CMK (cell line): ENCODE measurements at regions not wholly inside any gene's neighbourhood (a gene's known extent, or its start where the extent isn't known, plus 50 kb on each side); places are given as distances from the start of the nearest gene placed in this dataset.

Source experiments
- DNase-seq: peaks from one replicate; pipeline ENCODE4 v3.0.0-alpha.2; 2010; ENCODE audit warnings: low read depth

- no peak for DNase-seq
These were observed 57.8 kb downstream of the PRLHR start for GRCh38 chr10:118537623-118538022.

GRCh38 chr10:118534136-118534535, 61.3 kb downstream of the PRLHR start:
- no peak for DNase-seq

GRCh38 chr10:118531105-118531852, 64.2 kb downstream of the PRLHR start:
- no peak for DNase-seq

- no peak for DNase-seq
These were observed 67.0 kb downstream of the PRLHR start for GRCh38 chr10:118528426-118528825.

- no peak for DNase-seq
These were observed 71.7 kb downstream of the PRLHR start for GRCh38 chr10:118523775-118524174.

- no peak for DNase-seq
These were observed 72.5 kb downstream of the PRLHR start for GRCh38 chr10:118522791-118523498.

- DNase-seq = no peak
These were observed 73.9 kb downstream of the PRLHR start for GRCh38 chr10:118521415-118522117.

- no peak for DNase-seq
These were observed 75.2 kb downstream of the PRLHR start for GRCh38 chr10:118520116-118520742.

GRCh38 chr10:118518095-118518494, 77.4 kb downstream of the PRLHR start:
- no peak for DNase-seq

GRCh38 chr10:118516716-118517115, 78.7 kb downstream of the PRLHR start:
- no peak for DNase-seq

- no peak for DNase-seq
These were observed 82.3 kb downstream of the PRLHR start for GRCh38 chr10:118513174-118513573.

GRCh38 chr10:118511711-118512110, 83.7 kb downstream of the PRLHR start:
- DNase-seq = no peak

- DNase-seq = no peak
These were observed 86.6 kb downstream of the PRLHR start for GRCh38 chr10:118508863-118509262.

GRCh38 chr10:118508355-118508754, 87.1 kb downstream of the PRLHR start:
- no peak for DNase-seq

GRCh38 chr10:118506671-118507590, 88.5 kb downstream of the PRLHR start:
- DNase-seq = no peak

GRCh38 chr10:118505363-118505762, 90.1 kb downstream of the PRLHR start:
- DNase-seq = no peak

GRCh38 chr10:118504467-118505205, 90.8 kb downstream of the PRLHR start:
- no peak for DNase-seq

- no peak for DNase-seq
These were observed 91.4 kb downstream of the PRLHR start for GRCh38 chr10:118504044-118504443.

GRCh38 chr10:118503192-118503591, 92.3 kb downstream of the PRLHR start:
- DNase-seq = no peak

GRCh38 chr10:118501637-118502440, 93.6 kb downstream of the PRLHR start:
- DNase-seq = no peak
